SK-N-SH treated with all-trans-retinoic acid at 6 μM for 48 hours (cell line): ENCODE measurements at regions not wholly inside any gene's neighbourhood (a gene's known extent, or its start where the extent isn't known, plus 50 kb on each side); places are given as distances from the start of the nearest gene placed in this dataset.

Source experiments
- ARNTL ChIP-seq: fragments of 450-650 bp; formaldehyde crosslinking; IDR thresholded peaks from 2 replicates; pipeline ENCODE4 v1.5.0; 2020; ENCODE audit warnings: low read depth, mild to moderate bottlenecking, moderate library complexity, borderline replicate concordance
- BACH2 ChIP-seq: fragments of 250-450 bp; sonication (Bioruptor Pico); IDR thresholded peaks from 2 replicates; pipeline ENCODE4 v1.9.0; 2021; ENCODE audit warnings: mild to moderate bottlenecking, borderline replicate concordance
- CSRNP3 ChIP-seq: fragments of 250-450 bp; sonication (Bioruptor Pico); IDR thresholded peaks from 2 replicates; pipeline ENCODE4 v1.5.1; 2021; ENCODE audit warnings: mild to moderate bottlenecking, moderate library complexity
- GLIS3 ChIP-seq: fragments of 250-450 bp; sonication (Bioruptor Pico); IDR thresholded peaks from 2 replicates; pipeline ENCODE4 v1.5.0; 2020; ENCODE audit warnings: mild to moderate bottlenecking, moderate library complexity
- PATZ1 ChIP-seq: fragments of 250-450 bp; sonication (Bioruptor Pico); IDR thresholded peaks from 2 replicates; pipeline ENCODE4 v1.8.0; 2020; ENCODE audit warnings: mild to moderate bottlenecking, moderate library complexity, borderline replicate concordance
- PPARA ChIP-seq: fragments of 250-450 bp; sonication (Bioruptor Pico); IDR thresholded peaks from 2 replicates; pipeline ENCODE4 v1.5.0; 2020; ENCODE audit warnings: mild to moderate bottlenecking, borderline replicate concordance
- RARB ChIP-seq: fragments of 250-450 bp; sonication (Bioruptor Pico); IDR thresholded peaks from 2 replicates; pipeline ENCODE4 v1.8.0; 2021; ENCODE audit warnings: mild to moderate bottlenecking, moderate library complexity
- SNAI2 ChIP-seq: fragments of 250-450 bp; sonication (Bioruptor Pico); IDR thresholded peaks from 2 replicates; pipeline ENCODE4 v1.5.0; 2020; ENCODE audit warnings: mild to moderate bottlenecking, moderate library complexity
- TOX ChIP-seq: fragments of 250-450 bp; sonication (Bioruptor Pico); IDR thresholded peaks from 2 replicates; pipeline ENCODE4 v1.8.0; 2021; ENCODE audit warnings: mild to moderate bottlenecking, moderate library complexity, borderline replicate concordance
- ZFP3 ChIP-seq: fragments of 250-450 bp; sonication (Bioruptor Pico); IDR thresholded peaks from 2 replicates; pipeline ENCODE4 v1.5.0; 2020; ENCODE audit warnings: mild to moderate bottlenecking, moderate library complexity
- ZFP30 ChIP-seq: fragments of 450-650 bp; formaldehyde crosslinking; IDR thresholded peaks from 2 replicates; pipeline ENCODE4 v1.5.0; 2022; ENCODE audit warnings: mild to moderate bottlenecking, moderate library complexity
- ZNF565 ChIP-seq: fragments of 450-650 bp; formaldehyde crosslinking; conservative IDR thresholded peaks from 2 replicates; pipeline ENCODE4 v1.5.0; 2020; ENCODE audit warnings: low read depth, mild to moderate bottlenecking, moderate library complexity
- ZNF70 ChIP-seq: fragments of 450-650 bp; formaldehyde crosslinking; IDR thresholded peaks from 2 replicates; pipeline ENCODE4 v1.5.0; 2020; ENCODE audit warnings: mild to moderate bottlenecking, moderate library complexity
- ZNF8 ChIP-seq: fragments of 450-650 bp; formaldehyde crosslinking; IDR thresholded peaks from 2 replicates; pipeline ENCODE4 v1.5.0; 2020; ENCODE audit warnings: mild to moderate bottlenecking, moderate library complexity

- TF ChIP-seq ZNF8 (CRISPR knock-in tag), result no peak
- TF ChIP-seq PATZ1 (CRISPR knock-in tag), result no peak
- TF ChIP-seq ZNF565 (CRISPR knock-in tag), result no peak
- TF ChIP-seq ZFP3 (CRISPR knock-in tag), result no peak
- TF ChIP-seq ZNF70, result no peak
- no peak for TF ChIP-seq TOX (CRISPR knock-in tag)
- no peak for TF ChIP-seq GLIS3 (CRISPR knock-in tag)
- TF ChIP-seq ZFP30 (CRISPR knock-in tag), result no peak
- no peak for TF ChIP-seq ARNTL
- no peak for TF ChIP-seq CSRNP3
- TF ChIP-seq BACH2 (CRISPR knock-in tag), result no peak
- no peak for TF ChIP-seq PPARA (CRISPR knock-in tag)
- no peak for TF ChIP-seq RARB (CRISPR knock-in tag)
- TF ChIP-seq SNAI2 (CRISPR knock-in tag), result no peak
Observed at GRCh38 chr5:84494453-84494852, 109.8 kb upstream of the EDIL3 start.
